ENCODE measurements at regions not wholly inside any gene's neighbourhood (a gene's known extent, or its start where the extent isn't known, plus 50 kb on each side); places are given as distances from the start of the nearest gene placed in this dataset.

GRCh38 chr3:23659274-23659673 is 146.5 kb upstream of the UBE2E1 start:
- no peaks in the 10 kb centered on the region for H3K27me3 ChIP-seq (ENCODE audit: control insufficient read depth, insufficient read depth, low read length, poor library complexity, severe bottlenecking)
- Mint-ChIP-seq H3K4me1 (no peaks in the 10 kb centered on the region), H3K4me3 (no peak overlapping the region), H3K9me3 (peaks cover 12% of the 10 kb centered on the region), H3K27ac (no peak overlapping the region), H3K27me3 (ENCODE audit: insufficient read depth) (peaks cover 1% of the 10 kb centered on the region), H3K36me3 (ENCODE audit: low read depth) (no peaks in the 10 kb centered on the region)
- peaks cover 11% of the 10 kb centered on the region for H3K9me3 ChIP-seq (ENCODE audit: control insufficient read depth, low read length)
- no peak overlapping the region for H3K27ac ChIP-seq (ENCODE audit: low read depth, low read length)
- no peak overlapping the region for H3K4me3 ChIP-seq (ENCODE audit: low read length)
- no peaks in the 10 kb centered on the region for H3K4me1 ChIP-seq (ENCODE audit: control insufficient read depth, insufficient read depth, low read length)
- no peak for DNase-seq
- H3K9ac ChIP-seq (ENCODE audit: extremely low read depth, low read length, poor library complexity, severe bottlenecking), result no peak overlapping the region
- TF ChIP-seq, protein P1, sequence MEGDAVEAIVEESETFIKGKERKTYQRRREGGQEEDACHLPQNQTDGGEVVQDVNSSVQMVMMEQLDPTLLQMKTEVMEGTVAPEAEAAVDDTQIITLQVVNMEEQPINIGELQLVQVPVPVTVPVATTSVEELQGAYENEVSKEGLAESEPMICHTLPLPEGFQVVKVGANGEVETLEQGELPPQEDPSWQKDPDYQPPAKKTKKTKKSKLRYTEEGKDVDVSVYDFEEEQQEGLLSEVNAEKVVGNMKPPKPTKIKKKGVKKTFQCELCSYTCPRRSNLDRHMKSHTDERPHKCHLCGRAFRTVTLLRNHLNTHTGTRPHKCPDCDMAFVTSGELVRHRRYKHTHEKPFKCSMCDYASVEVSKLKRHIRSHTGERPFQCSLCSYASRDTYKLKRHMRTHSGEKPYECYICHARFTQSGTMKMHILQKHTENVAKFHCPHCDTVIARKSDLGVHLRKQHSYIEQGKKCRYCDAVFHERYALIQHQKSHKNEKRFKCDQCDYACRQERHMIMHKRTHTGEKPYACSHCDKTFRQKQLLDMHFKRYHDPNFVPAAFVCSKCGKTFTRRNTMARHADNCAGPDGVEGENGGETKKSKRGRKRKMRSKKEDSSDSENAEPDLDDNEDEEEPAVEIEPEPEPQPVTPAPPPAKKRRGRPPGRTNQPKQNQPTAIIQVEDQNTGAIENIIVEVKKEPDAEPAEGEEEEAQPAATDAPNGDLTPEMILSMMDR (conservative IDR thresholded peaks at IDR 0.05), result no peak
- WGBS, 2 experiments (ENCODE audit: insufficient coverage in 1 of 2, insufficient read length in 1 of 2), result 55 to 88% methylated on average over 6 to 8 of the region's 8 CpGs
- no peaks in the 10 kb centered on the region for H3K36me3 ChIP-seq (ENCODE audit: control insufficient read depth, insufficient read depth, low read length)

- DNase-seq, result no peak
- Histone ChIP-seq H3K9me3 (ENCODE audit: control insufficient read depth, low read length) (peaks cover 11% of the 10 kb centered on the region), H3K27me3 (ENCODE audit: control insufficient read depth, insufficient read depth, low read length, poor library complexity, severe bottlenecking) (no peaks in the 10 kb centered on the region), H3K9ac (ENCODE audit: extremely low read depth, low read length, poor library complexity, severe bottlenecking) (no peak overlapping the region), H3K4me1 (ENCODE audit: control insufficient read depth, insufficient read depth, low read length) (no peaks in the 10 kb centered on the region), H3K4me3 (ENCODE audit: low read length) (no peak overlapping the region), H3K27ac (ENCODE audit: low read depth, low read length) (no peak overlapping the region), H3K36me3 (ENCODE audit: control insufficient read depth, insufficient read depth, low read length) (no peaks in the 10 kb centered on the region)
- H3K9me3 Mint-ChIP-seq, result peaks cover 12% of the 10 kb centered on the region
- H3K4me3 Mint-ChIP-seq, result no peak overlapping the region
- H3K4me1 Mint-ChIP-seq, result no peaks in the 10 kb centered on the region
- TF ChIP-seq, protein P1 (conservative IDR thresholded peaks at IDR 0.05), result no peak
- no peaks in the 10 kb centered on the region for H3K36me3 Mint-ChIP-seq (ENCODE audit: low read depth)
- 88 to 91% methylated on average over 5 of the region's 5 CpGs for WGBS, 2 experiments (ENCODE audit: insufficient coverage in 1 of 2, insufficient read length in 1 of 2)
- no peak overlapping the region for H3K27ac Mint-ChIP-seq
- peaks cover 1% of the 10 kb centered on the region for H3K27me3 Mint-ChIP-seq (ENCODE audit: insufficient read depth)
Measured at GRCh38 chr3:23659840-23660430, 145.8 kb upstream of the UBE2E1 start.

DNA sequence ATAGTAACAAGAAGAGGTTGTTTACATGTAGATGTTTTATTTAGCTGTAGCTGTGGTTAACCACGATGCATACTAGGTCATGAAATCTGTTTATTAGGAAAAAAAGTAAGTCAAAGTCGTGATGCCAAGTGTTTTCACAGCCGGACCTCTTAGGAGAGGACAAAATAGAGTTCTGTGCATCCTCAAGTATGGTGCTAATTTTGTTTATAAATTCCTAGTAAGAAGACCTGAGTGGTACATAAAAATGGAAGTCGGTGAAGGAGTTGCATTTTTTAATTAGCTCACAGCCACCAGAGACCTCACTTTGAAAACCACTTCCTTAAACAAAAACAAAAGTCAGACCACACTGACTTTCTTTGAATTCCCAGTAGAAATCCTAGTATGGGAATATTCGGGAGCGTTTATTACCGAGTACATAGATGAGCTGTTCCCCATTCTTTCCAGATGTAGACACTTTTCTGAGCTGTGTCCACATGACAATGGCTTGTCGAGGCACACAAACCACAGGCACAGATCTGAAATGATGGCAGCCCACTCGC is 143.6 kb upstream of the UBE2E1 start:
- WGBS, 2 experiments (ENCODE audit: insufficient coverage in 1 of 2, insufficient read length in 1 of 2), result 91 to 95% methylated on average over 8 to 9 of the region's 9 CpGs
- H3K27ac ChIP-seq (ENCODE audit: low read depth, low read length), result no peak overlapping the region

More for the DNA sequence above, 143.6 kb upstream of the UBE2E1 start:
- H3K4me1 ChIP-seq (ENCODE audit: control insufficient read depth, insufficient read depth, low read length), result no peaks in the 10 kb centered on the region
- TF ChIP-seq, protein P1 (conservative IDR thresholded peaks at IDR 0.05), result no peak
- H3K9ac ChIP-seq (ENCODE audit: extremely low read depth, low read length, poor library complexity, severe bottlenecking), result no peak overlapping the region
- H3K4me1 Mint-ChIP-seq, result no peaks in the 10 kb centered on the region
- no peaks in the 10 kb centered on the region for H3K36me3 ChIP-seq (ENCODE audit: control insufficient read depth, insufficient read depth, low read length)
- no peak overlapping the region for H3K4me3 Mint-ChIP-seq
- H3K36me3 Mint-ChIP-seq (ENCODE audit: low read depth), result no peaks in the 10 kb centered on the region
- H3K27me3 ChIP-seq (ENCODE audit: control insufficient read depth, insufficient read depth, low read length, poor library complexity, severe bottlenecking), result no peaks in the 10 kb centered on the region
- H3K9me3 ChIP-seq (ENCODE audit: control insufficient read depth, low read length), result no peaks in the 10 kb centered on the region
- no peaks in the 10 kb centered on the region for H3K9me3 Mint-ChIP-seq
- no peak for DNase-seq
- no peak overlapping the region for H3K27ac Mint-ChIP-seq
- H3K27me3 Mint-ChIP-seq (ENCODE audit: insufficient read depth), result peaks cover 1% of the 10 kb centered on the region
- H3K4me3 ChIP-seq (ENCODE audit: low read length), result no peak overlapping the region
